ENCODE measurements at regions not wholly inside any gene's neighbourhood (a gene's known extent, or its start where the extent isn't known, plus 50 kb on each side); places are given as distances from the start of the nearest gene placed in this dataset.

DNA sequence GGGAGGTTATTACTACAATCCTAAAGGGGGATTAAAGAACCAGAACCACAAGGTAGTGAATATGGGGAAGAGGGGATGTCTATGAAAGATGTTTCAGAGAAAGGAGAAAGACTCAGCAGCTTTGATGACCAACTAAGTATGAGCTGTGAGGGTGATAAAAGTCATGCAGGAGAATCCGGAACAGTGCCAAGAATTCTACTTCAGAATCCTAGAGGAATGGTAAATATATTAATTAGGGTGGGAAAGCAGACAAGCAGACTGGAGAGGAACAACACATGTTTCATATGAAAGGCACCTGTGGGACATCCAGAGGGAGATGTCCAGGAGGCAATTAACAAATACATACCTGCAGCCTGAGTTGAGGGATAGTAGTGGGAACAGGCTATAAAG lies 642.2 kb upstream of the DIPK2B start:
- Histone ChIP-seq H3K4me3 (ENCODE audit: low read depth, low read length) (no peak overlapping the region), H3K27me3 (ENCODE audit: control insufficient read depth, insufficient read depth, low read length) (no peaks in the 10 kb centered on the region), H3K36me3 (ENCODE audit: control insufficient read depth, insufficient read depth, low read length) (no peaks in the 10 kb centered on the region)
- TF ChIP-seq, protein P1, sequence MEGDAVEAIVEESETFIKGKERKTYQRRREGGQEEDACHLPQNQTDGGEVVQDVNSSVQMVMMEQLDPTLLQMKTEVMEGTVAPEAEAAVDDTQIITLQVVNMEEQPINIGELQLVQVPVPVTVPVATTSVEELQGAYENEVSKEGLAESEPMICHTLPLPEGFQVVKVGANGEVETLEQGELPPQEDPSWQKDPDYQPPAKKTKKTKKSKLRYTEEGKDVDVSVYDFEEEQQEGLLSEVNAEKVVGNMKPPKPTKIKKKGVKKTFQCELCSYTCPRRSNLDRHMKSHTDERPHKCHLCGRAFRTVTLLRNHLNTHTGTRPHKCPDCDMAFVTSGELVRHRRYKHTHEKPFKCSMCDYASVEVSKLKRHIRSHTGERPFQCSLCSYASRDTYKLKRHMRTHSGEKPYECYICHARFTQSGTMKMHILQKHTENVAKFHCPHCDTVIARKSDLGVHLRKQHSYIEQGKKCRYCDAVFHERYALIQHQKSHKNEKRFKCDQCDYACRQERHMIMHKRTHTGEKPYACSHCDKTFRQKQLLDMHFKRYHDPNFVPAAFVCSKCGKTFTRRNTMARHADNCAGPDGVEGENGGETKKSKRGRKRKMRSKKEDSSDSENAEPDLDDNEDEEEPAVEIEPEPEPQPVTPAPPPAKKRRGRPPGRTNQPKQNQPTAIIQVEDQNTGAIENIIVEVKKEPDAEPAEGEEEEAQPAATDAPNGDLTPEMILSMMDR (IDR thresholded peaks at IDR 0.05; ENCODE audit: insufficient read depth, low read length, poor library complexity, severe bottlenecking): no peak
- no peak for DNase-seq (ENCODE audit: low read depth)

DNA sequence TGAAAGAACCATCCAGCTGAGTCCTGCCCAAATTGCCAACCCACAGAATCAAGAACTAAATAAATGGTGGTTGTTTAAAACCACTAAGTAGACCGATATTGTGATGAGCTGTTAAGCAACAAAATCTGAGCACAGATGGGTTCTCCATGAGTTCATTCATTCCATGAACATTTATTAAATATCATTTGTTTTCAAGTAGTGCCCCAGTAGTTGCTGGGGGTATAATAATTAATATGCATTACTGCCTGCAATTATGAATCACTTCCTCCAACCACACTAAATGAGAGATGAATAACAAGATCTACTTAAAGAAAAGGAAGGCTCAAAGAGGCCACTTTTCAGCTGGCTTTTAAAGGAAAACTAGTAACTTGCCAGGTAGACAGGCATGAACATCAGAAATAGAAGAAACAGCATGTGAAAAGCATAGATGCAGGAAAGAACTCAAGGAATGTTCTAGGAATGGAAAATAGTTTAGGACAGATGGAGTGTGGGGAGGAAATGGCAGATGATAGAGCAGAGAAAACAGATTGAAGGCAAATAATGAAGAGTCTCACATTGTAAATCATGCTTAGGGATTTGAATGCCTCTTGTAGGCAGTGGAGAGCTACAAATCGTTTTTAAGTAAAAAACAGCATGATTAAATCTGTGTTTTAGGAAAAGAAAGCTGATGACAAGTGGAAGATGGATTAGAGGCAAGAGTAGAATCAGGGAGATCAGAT lies 641.7 kb upstream of the DIPK2B start:
- no peak overlapping the region for H3K4me3 ChIP-seq (ENCODE audit: low read depth, low read length)
- H3K27me3 ChIP-seq (ENCODE audit: control insufficient read depth, insufficient read depth, low read length): no peaks in the 10 kb centered on the region
- TF ChIP-seq, protein P1 (IDR thresholded peaks at IDR 0.05; ENCODE audit: insufficient read depth, low read length, poor library complexity, severe bottlenecking): no peak
- no peaks in the 10 kb centered on the region for H3K36me3 ChIP-seq (ENCODE audit: control insufficient read depth, insufficient read depth, low read length)
- DNase-seq (ENCODE audit: low read depth): no peak

DNA sequence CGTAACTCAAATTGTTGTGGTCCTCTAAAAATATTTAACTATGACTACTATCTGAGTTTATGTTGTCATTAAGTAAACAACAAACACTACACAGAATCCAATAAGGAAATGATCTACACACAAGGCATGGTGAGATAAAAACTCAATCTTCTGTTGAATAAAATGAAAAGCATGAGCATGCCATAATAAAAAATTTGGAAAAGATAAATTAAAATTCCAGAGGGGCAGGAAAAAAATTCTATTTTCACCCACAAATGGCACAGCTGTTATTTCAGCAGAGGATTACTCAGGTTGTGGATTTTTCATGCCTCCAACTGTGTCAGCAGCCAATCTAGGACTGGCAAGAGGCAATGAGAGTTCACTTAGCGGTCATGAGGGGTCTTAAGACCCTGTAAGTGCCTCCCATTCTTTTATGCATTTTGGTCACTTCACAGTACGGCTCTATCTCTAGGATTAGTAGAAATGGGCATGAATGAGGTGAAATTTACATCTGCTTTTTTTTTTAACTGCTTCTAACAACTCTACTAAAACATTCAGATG lies 639.8 kb upstream of the DIPK2B start:
- Histone ChIP-seq H3K36me3 (ENCODE audit: control insufficient read depth, insufficient read depth, low read length) (no peaks in the 10 kb centered on the region), H3K4me3 (ENCODE audit: low read depth, low read length) (no peak overlapping the region), H3K27me3 (ENCODE audit: control insufficient read depth, insufficient read depth, low read length) (no peaks in the 10 kb centered on the region)
- DNase-seq (ENCODE audit: low read depth): no peak
- TF ChIP-seq, protein P1 (IDR thresholded peaks at IDR 0.05; ENCODE audit: insufficient read depth, low read length, poor library complexity, severe bottlenecking): no peak

DNA sequence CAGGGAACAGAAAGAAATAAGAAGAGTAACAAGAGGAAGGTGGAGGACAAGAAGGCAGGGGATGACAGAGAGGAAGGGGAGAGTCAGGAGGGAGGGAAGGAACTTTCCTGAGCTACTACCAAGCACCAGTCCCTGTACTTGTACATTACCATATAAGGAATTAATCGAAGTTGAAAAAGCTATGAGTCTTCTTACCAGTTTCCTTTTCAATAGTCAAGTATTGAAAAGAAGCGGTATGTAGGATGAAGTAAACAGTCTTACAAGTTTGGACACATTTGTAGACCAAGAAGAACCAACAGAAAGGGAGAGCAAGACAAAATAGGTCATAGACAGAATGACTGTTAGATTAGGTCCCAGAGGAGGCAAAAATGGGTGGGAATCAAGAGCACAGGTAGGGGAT lies 629.7 kb upstream of the DIPK2B start:
- Histone ChIP-seq H3K36me3 (ENCODE audit: control insufficient read depth, insufficient read depth, low read length) (no peaks in the 10 kb centered on the region), H3K4me3 (ENCODE audit: low read depth, low read length) (no peak overlapping the region), H3K27me3 (ENCODE audit: control insufficient read depth, insufficient read depth, low read length) (no peaks in the 10 kb centered on the region)
- TF ChIP-seq, protein P1 (IDR thresholded peaks at IDR 0.05; ENCODE audit: insufficient read depth, low read length, poor library complexity, severe bottlenecking): no peak
- no peak for DNase-seq (ENCODE audit: low read depth)

DNA sequence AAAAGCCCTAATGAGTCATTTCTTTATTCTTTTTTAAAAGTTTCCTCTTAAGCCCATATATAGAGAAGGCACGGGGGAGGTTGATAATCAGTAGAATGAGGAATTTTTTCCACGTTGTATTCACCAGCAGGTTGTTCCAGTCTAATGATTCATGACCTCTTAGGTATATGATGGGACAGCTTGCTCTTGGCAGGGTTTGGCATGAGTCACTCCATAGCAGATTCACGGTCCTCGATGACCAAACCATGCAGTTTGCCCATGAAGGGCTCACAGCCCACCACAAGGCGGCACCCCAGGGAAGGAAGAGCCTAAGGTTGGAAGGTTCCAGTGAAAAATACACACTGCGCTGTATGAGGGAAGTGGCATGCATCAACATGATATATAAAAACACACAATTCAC lies 623.8 kb upstream of the DIPK2B start:
- H3K36me3 ChIP-seq (ENCODE audit: control insufficient read depth, insufficient read depth, low read length): no peaks in the 10 kb centered on the region
- H3K4me3 ChIP-seq (ENCODE audit: low read depth, low read length): no peak overlapping the region
- DNase-seq (ENCODE audit: low read depth): peak; percentile 89
- TF ChIP-seq, protein P1 (IDR thresholded peaks at IDR 0.05; ENCODE audit: insufficient read depth, low read length, poor library complexity, severe bottlenecking): peak; percentile 80
- no peaks in the 10 kb centered on the region for H3K27me3 ChIP-seq (ENCODE audit: control insufficient read depth, insufficient read depth, low read length)

DNA sequence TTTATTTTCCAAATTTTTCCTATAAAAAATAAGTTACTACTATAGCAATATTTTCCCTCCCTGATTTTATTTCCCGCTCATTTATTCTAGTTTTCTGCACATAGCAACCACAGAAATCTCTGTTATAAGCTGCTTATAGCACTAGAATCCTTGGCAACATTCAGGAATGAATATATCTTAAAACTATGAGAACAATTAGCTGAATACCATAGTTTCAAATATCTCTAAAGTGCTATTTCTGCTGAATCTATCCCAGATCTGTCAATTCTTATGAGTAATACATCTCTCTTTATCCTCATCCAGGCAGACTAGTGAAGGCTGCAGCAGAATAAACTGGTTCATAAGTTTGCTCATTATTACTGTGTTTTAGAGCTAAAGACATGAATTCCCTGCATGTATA lies 622.9 kb upstream of the DIPK2B start:
- H3K36me3 ChIP-seq (ENCODE audit: control insufficient read depth, insufficient read depth, low read length): no peaks in the 10 kb centered on the region
- DNase-seq (ENCODE audit: low read depth): no peak
- TF ChIP-seq, protein P1 (IDR thresholded peaks at IDR 0.05; ENCODE audit: insufficient read depth, low read length, poor library complexity, severe bottlenecking): no peak
- H3K4me3 ChIP-seq (ENCODE audit: low read depth, low read length): no peak overlapping the region
- H3K27me3 ChIP-seq (ENCODE audit: control insufficient read depth, insufficient read depth, low read length): no peaks in the 10 kb centered on the region

Measured in kidney epithelial cell (primary cell).